SK-N-SH treated with all-trans-retinoic acid at 6 μM for 48 hours (cell line): ENCODE measurements at regions not wholly inside any gene's neighbourhood (a gene's known extent, or its start where the extent isn't known, plus 50 kb on each side); places are given as distances from the start of the nearest gene placed in this dataset.

Experiments
- ATAC-seq: fragments of 200-7000 bp; cut with Tn5 transposase; 3 replicates; pipeline ENCODE4 v1.9.1; 2020; ENCODE audit warnings: mild to moderate bottlenecking, moderate library complexity
- ARNTL ChIP-seq: fragments of 450-650 bp; formaldehyde crosslinking; IDR thresholded peaks from 2 replicates; pipeline ENCODE4 v1.5.0; 2020; ENCODE audit warnings: low read depth, mild to moderate bottlenecking, moderate library complexity, borderline replicate concordance
- BACH2 ChIP-seq: fragments of 250-450 bp; sonication (Bioruptor Pico); IDR thresholded peaks from 2 replicates; pipeline ENCODE4 v1.9.0; 2021; ENCODE audit warnings: mild to moderate bottlenecking, borderline replicate concordance
- CSDC2 ChIP-seq: fragments of 250-450 bp; sonication (Bioruptor Pico); IDR thresholded peaks from 2 replicates; pipeline ENCODE4 v1.5.0; 2020; ENCODE audit warnings: mild to moderate bottlenecking, moderate library complexity
- ESRRG ChIP-seq: fragments of 250-450 bp; sonication (Bioruptor Pico); IDR thresholded peaks from 2 replicates; pipeline ENCODE4 v1.6.1; 2021; ENCODE audit warnings: mild to moderate bottlenecking
- GLIS3 ChIP-seq: fragments of 250-450 bp; sonication (Bioruptor Pico); IDR thresholded peaks from 2 replicates; pipeline ENCODE4 v1.5.0; 2020; ENCODE audit warnings: mild to moderate bottlenecking, moderate library complexity
- ISL1 ChIP-seq: fragments of 250-450 bp; sonication (Bioruptor Pico); IDR thresholded peaks from 2 replicates; pipeline ENCODE4 v2.1.2; 2022; ENCODE audit warnings: mild to moderate bottlenecking, moderate library complexity
- OSR1 ChIP-seq: fragments of 250-450 bp; sonication (Bioruptor Pico); IDR thresholded peaks from 2 replicates; pipeline ENCODE4 v1.8.0; 2022; ENCODE audit warnings: moderate library complexity, mild to moderate bottlenecking, inconsistent platforms
- PPARA ChIP-seq: fragments of 250-450 bp; sonication (Bioruptor Pico); IDR thresholded peaks from 2 replicates; pipeline ENCODE4 v1.5.0; 2020; ENCODE audit warnings: mild to moderate bottlenecking, borderline replicate concordance
- SNAI2 ChIP-seq: fragments of 250-450 bp; sonication (Bioruptor Pico); IDR thresholded peaks from 2 replicates; pipeline ENCODE4 v1.5.0; 2020; ENCODE audit warnings: mild to moderate bottlenecking, moderate library complexity
- TCF4 ChIP-seq: fragments of 250-450 bp; sonication (Bioruptor Pico); IDR thresholded peaks from 2 replicates; pipeline ENCODE4 v1.8.0; 2021; ENCODE audit warnings: mild to moderate bottlenecking, moderate library complexity, borderline replicate concordance
- ZC3H10 ChIP-seq: fragments of 250-450 bp; sonication (Bioruptor Pico); IDR thresholded peaks from 2 replicates; pipeline ENCODE4 v1.5.1; 2021; ENCODE audit warnings: mild to moderate bottlenecking, moderate library complexity
- ZFP3 ChIP-seq: fragments of 250-450 bp; sonication (Bioruptor Pico); IDR thresholded peaks from 2 replicates; pipeline ENCODE4 v1.5.0; 2020; ENCODE audit warnings: mild to moderate bottlenecking, moderate library complexity
- ZFP30 ChIP-seq: fragments of 450-650 bp; formaldehyde crosslinking; IDR thresholded peaks from 2 replicates; pipeline ENCODE4 v1.5.0; 2022; ENCODE audit warnings: mild to moderate bottlenecking, moderate library complexity
- ZNF565 ChIP-seq: fragments of 450-650 bp; formaldehyde crosslinking; conservative IDR thresholded peaks from 2 replicates; pipeline ENCODE4 v1.5.0; 2020; ENCODE audit warnings: low read depth, mild to moderate bottlenecking, moderate library complexity
- ZNF70 ChIP-seq: fragments of 450-650 bp; formaldehyde crosslinking; IDR thresholded peaks from 2 replicates; pipeline ENCODE4 v1.5.0; 2020; ENCODE audit warnings: mild to moderate bottlenecking, moderate library complexity
- ZNF8 ChIP-seq: fragments of 450-650 bp; formaldehyde crosslinking; IDR thresholded peaks from 2 replicates; pipeline ENCODE4 v1.5.0; 2020; ENCODE audit warnings: mild to moderate bottlenecking, moderate library complexity
- TF ChIP-seq, protein P1 (sequence below): fragments of 250-450 bp; sonication (Bioruptor Pico); IDR thresholded peaks from 2 replicates; pipeline ENCODE4 v1.8.0; 2021; ENCODE audit warnings: low read depth, mild to moderate bottlenecking, moderate library complexity, borderline replicate concordance
- TF ChIP-seq, protein P2 (sequence below): fragments of 250-450 bp; sonication (Bioruptor Pico); IDR thresholded peaks from 2 replicates; pipeline ENCODE4 v1.5.0; 2020; ENCODE audit warnings: mild to moderate bottlenecking, moderate library complexity
- TF ChIP-seq, protein P3 (sequence below): fragments of 250-450 bp; sonication (Bioruptor Pico); IDR thresholded peaks from 2 replicates; pipeline ENCODE4 v1.5.1; 2021; ENCODE audit warnings: mild to moderate bottlenecking, moderate library complexity
- TF ChIP-seq, protein P4 (sequence below): fragments of 250-450 bp; sonication (Bioruptor Pico); IDR thresholded peaks from 2 replicates; pipeline ENCODE4 v1.8.0; 2020; ENCODE audit warnings: mild to moderate bottlenecking, moderate library complexity, borderline replicate concordance
- TF ChIP-seq, protein P5 (sequence below): fragments of 250-450 bp; sonication (Bioruptor Pico); IDR thresholded peaks from 2 replicates; pipeline ENCODE4 v1.5.1; 2020; ENCODE audit warnings: low read depth, mild to moderate bottlenecking, moderate library complexity

DNA sequence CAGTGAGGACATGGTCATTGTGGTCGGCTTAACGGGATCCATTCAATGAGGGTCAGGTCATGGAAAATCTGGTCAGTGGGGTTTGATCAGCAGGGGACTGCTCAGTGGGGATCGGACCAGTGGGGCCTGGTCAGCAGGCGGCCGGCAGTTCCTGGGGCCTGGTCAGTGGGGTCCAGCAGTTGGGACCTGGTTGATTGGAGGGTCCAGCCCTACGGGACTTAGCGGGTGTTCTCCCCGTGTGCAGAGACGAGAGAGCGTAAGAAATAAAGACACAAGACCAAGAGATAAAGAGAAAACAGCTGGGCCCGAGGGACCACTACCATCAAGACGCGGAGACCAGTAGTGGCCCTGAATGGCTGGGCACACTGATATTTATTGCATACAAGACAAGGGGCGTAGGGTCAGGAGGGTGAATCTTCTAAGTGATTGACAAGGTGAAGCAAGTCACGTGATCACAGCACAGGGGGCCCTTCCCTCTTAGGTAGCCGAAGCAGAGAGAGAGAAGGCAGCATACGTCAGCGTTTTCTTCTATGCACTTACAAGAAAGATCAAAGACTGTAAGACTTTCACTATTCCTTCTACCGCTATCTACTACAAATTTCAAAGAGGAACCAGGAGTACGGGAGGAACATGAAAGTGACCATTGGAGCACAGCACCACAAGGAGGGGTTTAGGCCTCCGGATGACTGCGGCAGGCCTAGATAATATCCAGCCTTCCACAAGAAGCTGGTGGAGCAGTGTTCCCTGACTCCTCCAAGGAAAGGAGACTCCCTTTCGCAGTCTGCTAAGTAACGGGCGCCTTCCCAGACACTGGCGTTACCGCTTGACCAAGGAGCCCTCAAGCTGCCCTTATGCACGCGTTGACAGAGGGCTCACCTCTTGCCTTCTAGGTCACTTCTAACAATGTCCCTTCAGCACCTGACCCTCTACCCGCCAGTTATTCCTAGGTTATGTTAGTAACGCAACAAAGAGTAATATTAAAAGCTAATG, 62.1 kb upstream of the TPM4 start:
- ATAC-seq, result no peak
- no peak for TF ChIP-seq ISL1 (CRISPR knock-in tag)
- TF ChIP-seq ZC3H10 (CRISPR knock-in tag), result no peak
- TF ChIP-seq, protein P1, sequence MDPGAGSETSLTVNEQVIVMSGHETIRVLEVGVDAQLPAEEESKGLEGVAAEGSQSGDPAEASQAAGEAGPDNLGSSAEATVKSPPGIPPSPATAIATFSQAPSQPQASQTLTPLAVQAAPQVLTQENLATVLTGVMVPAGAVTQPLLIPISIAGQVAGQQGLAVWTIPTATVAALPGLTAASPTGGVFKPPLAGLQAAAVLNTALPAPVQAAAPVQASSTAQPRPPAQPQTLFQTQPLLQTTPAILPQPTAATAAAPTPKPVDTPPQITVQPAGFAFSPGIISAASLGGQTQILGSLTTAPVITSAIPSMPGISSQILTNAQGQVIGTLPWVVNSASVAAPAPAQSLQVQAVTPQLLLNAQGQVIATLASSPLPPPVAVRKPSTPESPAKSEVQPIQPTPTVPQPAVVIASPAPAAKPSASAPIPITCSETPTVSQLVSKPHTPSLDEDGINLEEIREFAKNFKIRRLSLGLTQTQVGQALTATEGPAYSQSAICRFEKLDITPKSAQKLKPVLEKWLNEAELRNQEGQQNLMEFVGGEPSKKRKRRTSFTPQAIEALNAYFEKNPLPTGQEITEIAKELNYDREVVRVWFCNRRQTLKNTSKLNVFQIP (CRISPR knock-in tag), result no peak
- no peak for TF ChIP-seq CSDC2 (CRISPR knock-in tag)
- TF ChIP-seq ZFP30 (CRISPR knock-in tag), result no peak
- no peak for TF ChIP-seq SNAI2
- no peak for TF ChIP-seq OSR1 (CRISPR knock-in tag)
- TF ChIP-seq TCF4 (CRISPR knock-in tag), result no peak
- no peak for TF ChIP-seq ZNF8 (CRISPR knock-in tag)
- no peak for TF ChIP-seq PPARA (CRISPR knock-in tag)
- TF ChIP-seq, protein P2, sequence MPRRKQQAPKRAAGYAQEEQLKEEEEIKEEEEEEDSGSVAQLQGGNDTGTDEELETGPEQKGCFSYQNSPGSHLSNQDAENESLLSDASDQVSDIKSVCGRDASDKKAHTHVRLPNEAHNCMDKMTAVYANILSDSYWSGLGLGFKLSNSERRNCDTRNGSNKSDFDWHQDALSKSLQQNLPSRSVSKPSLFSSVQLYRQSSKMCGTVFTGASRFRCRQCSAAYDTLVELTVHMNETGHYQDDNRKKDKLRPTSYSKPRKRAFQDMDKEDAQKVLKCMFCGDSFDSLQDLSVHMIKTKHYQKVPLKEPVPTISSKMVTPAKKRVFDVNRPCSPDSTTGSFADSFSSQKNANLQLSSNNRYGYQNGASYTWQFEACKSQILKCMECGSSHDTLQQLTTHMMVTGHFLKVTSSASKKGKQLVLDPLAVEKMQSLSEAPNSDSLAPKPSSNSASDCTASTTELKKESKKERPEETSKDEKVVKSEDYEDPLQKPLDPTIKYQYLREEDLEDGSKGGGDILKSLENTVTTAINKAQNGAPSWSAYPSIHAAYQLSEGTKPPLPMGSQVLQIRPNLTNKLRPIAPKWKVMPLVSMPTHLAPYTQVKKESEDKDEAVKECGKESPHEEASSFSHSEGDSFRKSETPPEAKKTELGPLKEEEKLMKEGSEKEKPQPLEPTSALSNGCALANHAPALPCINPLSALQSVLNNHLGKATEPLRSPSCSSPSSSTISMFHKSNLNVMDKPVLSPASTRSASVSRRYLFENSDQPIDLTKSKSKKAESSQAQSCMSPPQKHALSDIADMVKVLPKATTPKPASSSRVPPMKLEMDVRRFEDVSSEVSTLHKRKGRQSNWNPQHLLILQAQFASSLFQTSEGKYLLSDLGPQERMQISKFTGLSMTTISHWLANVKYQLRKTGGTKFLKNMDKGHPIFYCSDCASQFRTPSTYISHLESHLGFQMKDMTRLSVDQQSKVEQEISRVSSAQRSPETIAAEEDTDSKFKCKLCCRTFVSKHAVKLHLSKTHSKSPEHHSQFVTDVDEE (CRISPR knock-in tag), result no peak
- TF ChIP-seq ZFP3 (CRISPR knock-in tag), result no peak
- TF ChIP-seq ESRRG (CRISPR knock-in tag), result no peak
- TF ChIP-seq, protein P3, sequence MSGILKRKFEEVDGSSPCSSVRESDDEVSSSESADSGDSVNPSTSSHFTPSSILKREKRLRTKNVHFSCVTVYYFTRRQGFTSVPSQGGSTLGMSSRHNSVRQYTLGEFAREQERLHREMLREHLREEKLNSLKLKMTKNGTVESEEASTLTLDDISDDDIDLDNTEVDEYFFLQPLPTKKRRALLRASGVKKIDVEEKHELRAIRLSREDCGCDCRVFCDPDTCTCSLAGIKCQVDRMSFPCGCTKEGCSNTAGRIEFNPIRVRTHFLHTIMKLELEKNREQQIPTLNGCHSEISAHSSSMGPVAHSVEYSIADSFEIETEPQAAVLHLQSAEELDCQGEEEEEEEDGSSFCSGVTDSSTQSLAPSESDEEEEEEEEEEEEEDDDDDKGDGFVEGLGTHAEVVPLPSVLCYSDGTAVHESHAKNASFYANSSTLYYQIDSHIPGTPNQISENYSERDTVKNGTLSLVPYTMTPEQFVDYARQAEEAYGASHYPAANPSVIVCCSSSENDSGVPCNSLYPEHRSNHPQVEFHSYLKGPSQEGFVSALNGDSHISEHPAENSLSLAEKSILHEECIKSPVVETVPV, result no peak
- no peak for TF ChIP-seq GLIS3
- TF ChIP-seq ZNF565 (CRISPR knock-in tag), result no peak

DNA sequence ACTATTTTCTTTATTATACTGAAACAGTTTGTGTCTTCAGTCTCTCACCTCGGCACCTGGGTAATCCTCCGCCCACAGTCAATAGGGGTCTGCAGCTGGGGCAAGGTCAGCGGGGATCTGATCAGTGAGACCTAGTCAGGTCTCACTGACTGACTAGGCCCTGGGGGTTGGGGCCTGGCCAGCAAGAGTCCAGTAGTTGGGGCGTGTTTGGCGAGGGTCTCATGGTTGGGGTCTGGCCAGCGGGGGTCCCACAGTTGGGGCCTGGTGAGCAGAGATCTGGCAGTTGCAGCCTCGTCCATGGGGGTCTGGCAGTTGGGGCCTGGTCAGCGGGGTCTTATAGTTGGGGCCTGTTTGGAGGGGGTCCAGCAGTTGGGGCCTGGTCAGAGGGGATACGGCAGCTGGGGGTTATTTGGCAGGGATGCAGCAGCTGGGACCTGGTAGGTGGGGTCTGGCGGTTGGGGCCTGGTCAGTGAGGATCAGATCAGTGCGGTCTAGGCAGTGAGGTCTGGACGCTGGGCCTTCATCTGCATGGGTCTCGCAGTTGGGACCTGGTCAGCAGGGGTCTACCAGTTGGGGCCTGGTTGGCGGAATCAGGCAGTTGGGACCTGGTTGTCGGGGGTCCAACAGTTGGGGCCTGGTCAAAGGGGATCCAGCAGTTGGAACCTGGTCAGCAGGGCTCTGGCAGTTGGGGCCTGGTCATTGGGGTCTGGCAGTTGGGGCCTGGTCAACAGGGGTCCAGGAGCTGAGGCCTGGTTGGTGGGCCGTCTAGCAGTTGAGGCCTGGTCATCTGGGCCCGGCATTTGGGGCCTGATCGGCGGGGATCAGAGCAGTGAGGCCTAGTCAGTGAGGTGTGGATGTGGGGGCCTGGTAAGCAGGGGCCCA, 61.1 kb upstream of the TPM4 start:
- TF ChIP-seq ARNTL (no peak), ISL1 (CRISPR knock-in tag) (no peak), ZNF8 (CRISPR knock-in tag) (no peak), SNAI2 (no peak)
- ATAC-seq, result no peak

DNA sequence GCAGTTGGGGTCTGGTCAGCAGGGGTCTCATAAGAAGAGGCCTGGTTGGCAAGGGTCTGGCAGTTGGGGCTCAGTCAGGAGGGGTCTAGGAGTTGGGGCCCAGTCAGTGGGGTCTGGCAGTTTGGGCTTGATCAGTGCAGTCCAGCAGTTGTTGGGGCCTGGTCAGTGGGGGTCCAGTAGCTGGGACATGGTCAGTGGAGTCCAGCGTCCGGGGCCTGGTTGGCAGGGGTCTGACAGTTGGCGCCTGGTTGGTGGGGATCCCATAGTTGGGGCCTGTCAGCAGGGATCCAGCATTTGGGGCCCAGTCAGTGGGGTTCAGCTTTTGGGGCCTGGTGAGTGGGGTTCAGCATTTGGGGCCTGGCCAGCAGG, 60.5 kb upstream of the TPM4 start:
- ATAC-seq, result no peak
- TF ChIP-seq ZNF70 (CRISPR knock-in tag) (no peak), OSR1 (CRISPR knock-in tag) (no peak), GLIS3 (no peak), CSDC2 (CRISPR knock-in tag) (no peak), ZC3H10 (CRISPR knock-in tag) (no peak), TCF4 (CRISPR knock-in tag) (no peak), BACH2 (CRISPR knock-in tag) (no peak), ESRRG (CRISPR knock-in tag) (no peak), ZNF565 (CRISPR knock-in tag) (no peak), ARNTL (no peak)
- TF ChIP-seq, protein P2 (CRISPR knock-in tag), result no peak
- TF ChIP-seq, protein P4, sequence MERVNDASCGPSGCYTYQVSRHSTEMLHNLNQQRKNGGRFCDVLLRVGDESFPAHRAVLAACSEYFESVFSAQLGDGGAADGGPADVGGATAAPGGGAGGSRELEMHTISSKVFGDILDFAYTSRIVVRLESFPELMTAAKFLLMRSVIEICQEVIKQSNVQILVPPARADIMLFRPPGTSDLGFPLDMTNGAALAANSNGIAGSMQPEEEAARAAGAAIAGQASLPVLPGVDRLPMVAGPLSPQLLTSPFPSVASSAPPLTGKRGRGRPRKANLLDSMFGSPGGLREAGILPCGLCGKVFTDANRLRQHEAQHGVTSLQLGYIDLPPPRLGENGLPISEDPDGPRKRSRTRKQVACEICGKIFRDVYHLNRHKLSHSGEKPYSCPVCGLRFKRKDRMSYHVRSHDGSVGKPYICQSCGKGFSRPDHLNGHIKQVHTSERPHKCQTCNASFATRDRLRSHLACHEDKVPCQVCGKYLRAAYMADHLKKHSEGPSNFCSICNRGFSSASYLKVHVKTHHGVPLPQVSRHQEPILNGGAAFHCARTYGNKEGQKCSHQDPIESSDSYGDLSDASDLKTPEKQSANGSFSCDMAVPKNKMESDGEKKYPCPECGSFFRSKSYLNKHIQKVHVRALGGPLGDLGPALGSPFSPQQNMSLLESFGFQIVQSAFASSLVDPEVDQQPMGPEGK, result no peak
- TF ChIP-seq, protein P1 (CRISPR knock-in tag), result no peak
- TF ChIP-seq, protein P5, sequence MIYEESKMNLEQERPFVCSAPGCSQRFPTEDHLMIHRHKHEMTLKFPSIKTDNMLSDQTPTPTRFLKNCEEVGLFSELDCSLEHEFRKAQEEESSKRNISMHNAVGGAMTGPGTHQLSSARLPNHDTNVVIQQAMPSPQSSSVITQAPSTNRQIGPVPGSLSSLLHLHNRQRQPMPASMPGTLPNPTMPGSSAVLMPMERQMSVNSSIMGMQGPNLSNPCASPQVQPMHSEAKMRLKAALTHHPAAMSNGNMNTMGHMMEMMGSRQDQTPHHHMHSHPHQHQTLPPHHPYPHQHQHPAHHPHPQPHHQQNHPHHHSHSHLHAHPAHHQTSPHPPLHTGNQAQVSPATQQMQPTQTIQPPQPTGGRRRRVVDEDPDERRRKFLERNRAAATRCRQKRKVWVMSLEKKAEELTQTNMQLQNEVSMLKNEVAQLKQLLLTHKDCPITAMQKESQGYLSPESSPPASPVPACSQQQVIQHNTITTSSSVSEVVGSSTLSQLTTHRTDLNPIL (CRISPR knock-in tag), result no peak
